ENCODE measurements at regions not wholly inside any gene's neighbourhood (a gene's known extent, or its start where the extent isn't known, plus 50 kb on each side); places are given as distances from the start of the nearest gene placed in this dataset.

DNA sequence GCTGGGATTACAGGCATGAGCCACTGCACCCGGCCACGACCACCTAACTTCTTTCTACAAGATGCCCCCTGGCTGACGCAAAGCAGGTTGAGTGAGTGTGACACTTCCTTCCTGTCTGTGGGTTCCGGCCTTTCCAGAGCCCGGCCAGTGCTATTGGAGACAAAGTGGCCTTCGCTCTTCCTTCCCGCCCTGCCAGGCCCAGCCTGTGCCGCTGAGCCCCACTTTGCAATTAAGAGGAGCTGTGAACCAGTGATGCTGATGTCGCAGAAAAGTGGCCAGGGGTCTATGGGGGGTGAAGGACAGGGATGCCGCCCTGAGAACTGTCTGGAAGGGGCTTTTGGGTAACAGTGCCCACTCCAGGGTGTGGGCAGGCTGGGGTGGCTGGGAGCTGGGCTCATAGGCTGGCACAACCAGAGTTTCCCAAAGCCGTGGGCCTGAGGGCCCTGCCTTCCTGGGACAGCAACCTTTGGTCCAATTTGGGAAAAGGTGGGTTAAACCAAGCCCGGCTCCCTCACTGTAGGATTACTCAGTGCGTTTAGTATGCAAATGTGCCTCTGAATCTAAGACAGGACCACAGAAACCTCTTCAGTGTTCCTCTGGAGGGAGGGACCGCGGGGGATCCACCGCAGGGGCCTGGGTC, 174.9 kb downstream of the SEC14L1 start:
- TF ChIP-seq CTCF (IDR thresholded peaks at IDR 0.05; ENCODE audit: insufficient read depth, low read length, poor library complexity, severe bottlenecking) (no peak), EZH2phosphoT487 (conservative IDR thresholded peaks at IDR 0.05; ENCODE audit: low read length) (no peak)
